Right atrium auricular region (tissue), 2 donors: ENCODE measurements at regions not wholly inside any gene's neighbourhood (a gene's known extent, or its start where the extent isn't known, plus 50 kb on each side); places are given as distances from the start of the nearest gene placed in this dataset.
"Not testable (repeated sequence)": the region's sequence is repeated elsewhere in the genome, so short reads cannot be mapped to it uniquely, and the experiment has no call there.

Source experiments
- DNase-seq: peaks from one replicate; pipeline ENCODE4 v3.0.0-alpha.2; 2019; ENCODE audit warnings: low spot score
- H3K27ac ChIP-seq, 2 donors: fragments of 200-600 bp; sonication (generic); 1 replicate in 1 of 2; 2 replicates in 1 of 2; pipeline ENCODE4 v1.5.1; 2016 to 2019
- H3K27me3 ChIP-seq, 2 donors: fragments of 200-600 bp; sonication (generic); one replicate each; pipeline versions ENCODE4 v1.5.1 to v1.6.0; 2017 to 2019
- H3K36me3 ChIP-seq: fragments of 200-600 bp; sonication (generic); one replicate; pipeline ENCODE4 v1.5.1; 2016
- H3K4me1 ChIP-seq, 2 donors: fragments of 200-600 bp; sonication (generic); one replicate each; pipeline versions ENCODE4 v1.5.1 to v1.6.0; 2017 to 2019
- H3K4me3 ChIP-seq, 2 donors: fragments of 200-600 bp; sonication (generic); 1 replicate in 1 of 2; 2 replicates in 1 of 2; pipeline ENCODE4 v1.5.1; 2017 to 2019; ENCODE audit warnings: mild to moderate bottlenecking in 1 of 2, moderate library complexity in 1 of 2
- H3K9me3 ChIP-seq, 2 donors: fragments of 200-600 bp; sonication (generic); one replicate each; pipeline ENCODE4 v1.5.1; 2019
- TF ChIP-seq, protein P1 (sequence below), 2 donors: fragments of 200-600 bp; sonication (generic); IDR thresholded peaks; one replicate each; pipeline ENCODE4 v1.5.1; 2019; ENCODE audit warnings: antibody characterized with exemption in 2 of 2

DNA sequence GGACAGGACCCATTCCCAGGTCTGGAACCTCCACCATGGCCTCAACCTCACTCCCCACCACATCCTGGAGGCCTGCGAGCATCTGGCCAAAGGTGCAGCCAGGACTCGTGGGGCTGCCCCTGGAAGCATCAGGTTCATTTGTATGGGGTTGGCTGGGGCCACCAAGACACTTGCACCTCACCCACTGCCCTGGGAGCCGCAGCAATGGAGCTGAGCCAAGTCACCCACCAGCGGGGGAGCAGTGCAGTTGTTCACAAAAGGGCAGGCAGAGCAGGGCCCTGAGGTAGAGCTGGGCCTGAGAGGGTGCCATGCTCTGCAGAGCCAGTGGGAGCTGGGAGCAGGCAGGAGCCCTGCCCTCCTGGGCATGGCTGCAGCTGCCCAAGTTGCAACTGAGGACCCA lies 163.5 kb downstream of the FAM47A start:
- DNase-seq: no peak
- H3K27me3 ChIP-seq: no peaks in the 10 kb centered on the region
- TF ChIP-seq, protein P1, sequence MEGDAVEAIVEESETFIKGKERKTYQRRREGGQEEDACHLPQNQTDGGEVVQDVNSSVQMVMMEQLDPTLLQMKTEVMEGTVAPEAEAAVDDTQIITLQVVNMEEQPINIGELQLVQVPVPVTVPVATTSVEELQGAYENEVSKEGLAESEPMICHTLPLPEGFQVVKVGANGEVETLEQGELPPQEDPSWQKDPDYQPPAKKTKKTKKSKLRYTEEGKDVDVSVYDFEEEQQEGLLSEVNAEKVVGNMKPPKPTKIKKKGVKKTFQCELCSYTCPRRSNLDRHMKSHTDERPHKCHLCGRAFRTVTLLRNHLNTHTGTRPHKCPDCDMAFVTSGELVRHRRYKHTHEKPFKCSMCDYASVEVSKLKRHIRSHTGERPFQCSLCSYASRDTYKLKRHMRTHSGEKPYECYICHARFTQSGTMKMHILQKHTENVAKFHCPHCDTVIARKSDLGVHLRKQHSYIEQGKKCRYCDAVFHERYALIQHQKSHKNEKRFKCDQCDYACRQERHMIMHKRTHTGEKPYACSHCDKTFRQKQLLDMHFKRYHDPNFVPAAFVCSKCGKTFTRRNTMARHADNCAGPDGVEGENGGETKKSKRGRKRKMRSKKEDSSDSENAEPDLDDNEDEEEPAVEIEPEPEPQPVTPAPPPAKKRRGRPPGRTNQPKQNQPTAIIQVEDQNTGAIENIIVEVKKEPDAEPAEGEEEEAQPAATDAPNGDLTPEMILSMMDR (IDR thresholded peaks at IDR 0.05): no peak

DNA sequence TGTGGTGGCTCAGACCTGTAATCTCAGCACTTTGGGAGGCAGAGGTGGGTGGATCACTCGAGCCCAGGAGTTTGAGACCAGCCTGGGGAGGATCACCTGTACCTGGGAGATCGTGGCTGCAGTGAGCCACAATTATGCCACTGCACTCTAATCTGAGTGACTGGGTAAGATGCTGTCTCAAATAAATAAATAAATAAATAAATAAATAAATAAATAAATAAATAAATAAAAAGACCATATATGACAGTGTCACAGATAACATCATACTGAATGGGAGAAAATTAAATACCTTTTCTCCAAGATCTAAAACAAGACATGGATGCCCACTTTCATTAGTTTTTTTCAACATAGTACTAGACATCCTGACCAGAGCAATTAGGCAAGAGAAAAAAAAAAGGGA lies 182.8 kb downstream of the FAM47A start:
- TF ChIP-seq, protein P1 (IDR thresholded peaks at IDR 0.05): no peak
- Histone ChIP-seq H3K27ac (no peak overlapping the region), H3K9me3 (peaks cover 0 to 10% of the 10 kb centered on the region in 2 donors), H3K4me1 (no peaks in the 10 kb centered on the region), H3K4me3 (no peak overlapping the region), H3K27me3 (no peaks in the 10 kb centered on the region), H3K36me3 (no peaks in the 10 kb centered on the region)
- DNase-seq: no peak

More for the DNA sequence above, 163.5 kb downstream of the FAM47A start:
- Histone ChIP-seq H3K36me3 (no peaks in the 10 kb centered on the region), H3K4me1 (no peaks in the 10 kb centered on the region), H3K27ac (no peak overlapping the region), H3K4me3 (no peak overlapping the region), H3K9me3 (no peaks in the 10 kb centered on the region)

DNA sequence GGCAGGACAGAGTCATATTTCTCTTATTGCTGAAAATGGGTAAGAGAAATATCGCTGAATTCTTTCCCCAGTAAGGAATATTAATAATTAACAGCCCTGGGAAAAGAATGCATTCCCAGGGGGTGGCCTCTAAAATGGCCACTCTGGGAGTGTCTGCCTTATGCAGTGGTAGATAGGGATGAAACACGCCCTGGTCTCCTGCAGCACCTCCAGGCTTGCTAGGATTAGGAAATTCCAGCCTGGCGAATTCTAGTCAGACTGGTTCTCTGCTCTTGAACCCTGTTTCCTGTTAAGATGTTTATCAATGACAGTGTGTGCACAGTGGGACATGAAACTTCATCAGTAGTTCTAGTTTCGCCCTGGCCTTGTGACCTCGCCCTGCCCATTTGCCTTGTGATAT lies 205.9 kb downstream of the FAM47A start:
- H3K4me1 ChIP-seq, H3K4me3 ChIP-seq, DNase-seq, H3K27me3 ChIP-seq, H3K36me3 ChIP-seq, H3K27ac ChIP-seq: not testable (repeated sequence)
- H3K9me3 ChIP-seq: peaks cover 0 to 13% of the 10 kb centered on the region in 2 donors

DNA sequence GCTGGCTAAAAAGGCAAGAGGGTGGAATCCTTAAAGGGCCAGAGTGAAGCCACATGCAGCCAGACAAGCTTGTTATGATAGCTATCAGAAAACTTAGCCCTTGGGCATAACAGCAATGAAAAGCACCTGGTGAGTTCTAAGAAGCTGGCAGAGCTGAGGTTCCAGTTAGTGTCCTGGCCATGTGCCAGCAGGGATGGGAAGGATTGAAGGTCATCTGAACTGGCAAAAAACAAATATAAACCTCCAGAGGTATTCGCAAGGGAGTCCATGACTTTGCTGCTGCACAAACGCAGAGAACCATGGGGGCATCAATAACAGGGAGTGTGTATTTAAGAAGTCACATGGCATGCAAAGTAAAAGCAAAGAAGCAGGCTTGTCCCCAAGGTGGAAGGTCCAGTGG lies 208.9 kb downstream of the FAM47A start:
- TF ChIP-seq, protein P1 (IDR thresholded peaks at IDR 0.05): no peak
- no peak for DNase-seq
- Histone ChIP-seq H3K9me3 (peaks cover 0 to 13% of the 10 kb centered on the region in 2 donors), H3K4me3 (no peak overlapping the region), H3K4me1 (no peaks in the 10 kb centered on the region), H3K27me3 (no peaks in the 10 kb centered on the region), H3K36me3 (no peaks in the 10 kb centered on the region), H3K27ac (no peak overlapping the region)

DNA sequence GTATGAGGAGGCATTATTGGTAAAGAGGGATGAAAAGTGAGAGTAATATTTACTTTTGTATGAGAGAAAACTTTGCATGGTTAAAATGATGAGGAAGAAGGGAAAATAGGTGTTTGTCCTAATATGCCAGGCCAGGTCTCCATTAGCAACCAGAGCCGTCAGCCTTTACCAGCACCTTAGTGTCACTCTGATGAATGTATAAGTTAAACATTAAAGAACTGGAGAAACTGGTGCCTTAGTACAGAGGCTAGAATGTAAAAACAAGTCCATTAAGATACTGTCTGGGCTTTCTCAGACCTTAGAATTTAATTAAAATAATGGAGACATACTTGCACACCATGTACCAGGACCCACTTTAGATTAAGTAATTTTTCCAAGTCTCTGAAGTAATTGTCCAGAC lies 222.3 kb downstream of the FAM47A start:
- Histone ChIP-seq H3K4me1 (no peaks in the 10 kb centered on the region), H3K4me3 (no peak overlapping the region), H3K9me3 (peaks cover 0 to 6% of the 10 kb centered on the region in 2 donors), H3K27ac (no peak overlapping the region), H3K36me3 (no peaks in the 10 kb centered on the region), H3K27me3 (no peaks in the 10 kb centered on the region)
- DNase-seq: no peak
- TF ChIP-seq, protein P1 (IDR thresholded peaks at IDR 0.05): no peak

DNA sequence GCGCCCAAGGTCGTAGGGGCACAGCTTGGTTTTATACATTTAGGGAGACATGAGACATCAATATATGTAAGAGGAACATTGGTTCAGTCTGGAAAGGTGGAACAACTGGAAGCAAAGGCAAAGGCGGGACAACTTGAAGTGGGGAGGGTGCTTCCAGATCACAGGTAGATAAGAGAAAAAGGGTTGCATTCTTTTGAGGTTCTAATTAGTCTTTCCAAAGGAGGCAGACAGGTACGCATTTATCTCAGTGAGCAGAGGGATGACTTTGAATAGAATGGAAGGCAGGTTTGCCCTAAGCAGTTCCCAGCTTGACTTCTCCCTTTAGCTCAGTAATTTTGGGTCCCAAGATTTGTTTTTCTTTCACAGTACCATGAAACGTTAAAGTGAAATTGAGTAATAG lies 223.2 kb downstream of the FAM47A start:
- no peaks in the 10 kb centered on the region for H3K4me1 ChIP-seq
- no peak for DNase-seq
- no peaks in the 10 kb centered on the region for H3K27me3 ChIP-seq
- peaks cover 0 to 11% of the 10 kb centered on the region in 2 donors for H3K9me3 ChIP-seq
- H3K36me3 ChIP-seq: no peaks in the 10 kb centered on the region
- no peak overlapping the region for H3K4me3 ChIP-seq
- no peak overlapping the region for H3K27ac ChIP-seq
- TF ChIP-seq, protein P1 (IDR thresholded peaks at IDR 0.05): no peak
